NCI-H2029 (cell line): ENCODE measurements at regions not wholly inside any gene's neighbourhood (a gene's known extent, or its start where the extent isn't known, plus 50 kb on each side); places are given as distances from the start of the nearest gene placed in this dataset.
"Not testable (repeated sequence)": the region's sequence is repeated elsewhere in the genome, so short reads cannot be mapped to it uniquely, and the experiment has no call there.

Experiments used
- DNase-seq: peaks from one replicate; lab custom pipeline; 2025; lab: John Stamatoyannopoulos, UW

DNA sequence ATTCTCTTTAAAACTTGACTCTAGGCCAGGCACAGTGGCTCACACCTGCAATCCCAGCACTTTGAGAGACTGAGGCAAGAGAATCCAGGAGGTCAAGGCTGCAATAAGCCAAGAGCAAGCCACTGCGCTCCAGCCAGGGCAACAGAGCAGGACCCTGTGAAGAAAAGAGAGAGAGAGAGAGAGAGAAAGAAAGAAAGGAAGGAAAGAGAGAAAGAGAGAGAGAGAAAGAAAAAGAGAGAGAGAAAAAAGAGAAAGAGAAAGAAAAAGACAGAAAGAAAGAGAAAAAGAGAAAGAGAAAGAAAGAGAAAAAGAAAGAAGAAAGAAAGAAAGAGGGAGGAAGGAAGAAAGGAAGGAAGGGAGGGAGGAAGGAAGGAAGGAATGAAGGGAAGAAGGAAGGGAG is 76.7 kb downstream of the RIN2 start:
- DNase-seq = no peak

DNA sequence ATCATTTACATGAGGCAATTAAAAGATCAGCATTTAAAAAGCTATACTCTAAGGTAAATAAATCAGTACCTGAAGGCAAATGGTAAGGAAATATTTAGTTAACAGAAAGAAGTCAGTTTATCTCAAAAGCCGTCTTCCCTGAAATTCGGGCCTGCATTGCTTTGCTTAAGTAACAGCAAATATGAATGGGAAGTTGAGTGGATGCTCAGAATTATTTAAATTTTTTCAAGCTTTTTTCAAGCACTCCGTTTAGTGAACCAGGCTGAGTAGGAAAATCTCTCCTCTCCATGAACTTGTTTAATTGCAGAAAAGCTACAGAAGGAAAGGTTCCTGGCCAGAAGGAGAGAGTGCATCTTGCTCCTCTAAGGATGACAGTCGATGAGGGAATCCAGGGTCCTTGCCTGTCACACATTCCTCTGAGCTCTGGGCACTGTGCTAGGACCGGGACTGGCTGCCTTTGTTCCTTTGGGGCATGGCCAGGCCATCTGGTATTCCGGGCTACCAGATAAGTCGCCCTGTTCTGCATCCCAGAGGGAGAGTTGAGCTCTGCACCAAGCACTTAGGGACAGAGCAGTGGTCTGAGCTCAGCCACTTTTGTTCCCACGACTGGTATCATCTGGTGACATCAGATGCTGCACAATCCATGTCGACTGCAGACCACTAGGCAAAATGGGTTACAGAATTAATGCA is 77.6 kb downstream of the RIN2 start:
- DNase-seq = no peak

DNA sequence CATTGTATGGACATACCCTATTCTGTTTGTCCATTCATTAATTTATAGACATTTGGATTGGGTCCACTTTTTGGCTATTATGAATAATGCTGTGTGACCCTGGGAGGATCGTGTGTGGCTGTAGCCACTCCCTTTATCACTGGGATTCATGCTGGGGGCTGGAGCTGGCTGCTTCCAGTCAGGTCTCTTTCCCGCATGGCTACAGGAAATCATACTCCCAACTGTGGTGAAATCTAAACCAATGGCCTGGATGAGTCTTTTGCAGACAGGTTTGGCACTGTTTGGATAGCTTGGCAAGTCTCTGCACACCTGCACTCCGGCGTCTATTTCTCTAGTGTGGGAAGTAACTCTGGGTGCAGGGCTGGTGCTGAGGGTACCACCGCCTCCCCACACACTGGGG is 80.4 kb downstream of the RIN2 start:
- DNase-seq = no peak

DNA sequence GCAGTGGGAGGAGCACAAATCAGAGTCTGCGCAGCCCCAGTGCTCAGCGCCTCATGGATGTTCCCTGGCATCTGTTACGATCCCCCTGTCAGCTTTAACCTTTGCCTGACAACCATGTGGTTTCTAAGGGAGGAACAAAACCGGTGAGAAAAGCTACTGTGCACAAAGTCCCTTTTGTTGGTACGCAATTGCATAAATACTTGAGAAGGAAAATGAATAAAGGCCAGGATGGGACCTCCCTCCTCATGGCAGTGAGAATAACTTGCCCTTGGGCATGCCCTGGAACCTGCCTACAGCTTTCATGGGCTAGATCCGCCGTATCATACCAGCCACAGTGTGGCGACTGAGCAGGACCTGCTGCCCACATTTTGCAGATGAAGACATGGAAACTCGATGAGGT is 81.0 kb downstream of the RIN2 start:
- DNase-seq = no peak

DNA sequence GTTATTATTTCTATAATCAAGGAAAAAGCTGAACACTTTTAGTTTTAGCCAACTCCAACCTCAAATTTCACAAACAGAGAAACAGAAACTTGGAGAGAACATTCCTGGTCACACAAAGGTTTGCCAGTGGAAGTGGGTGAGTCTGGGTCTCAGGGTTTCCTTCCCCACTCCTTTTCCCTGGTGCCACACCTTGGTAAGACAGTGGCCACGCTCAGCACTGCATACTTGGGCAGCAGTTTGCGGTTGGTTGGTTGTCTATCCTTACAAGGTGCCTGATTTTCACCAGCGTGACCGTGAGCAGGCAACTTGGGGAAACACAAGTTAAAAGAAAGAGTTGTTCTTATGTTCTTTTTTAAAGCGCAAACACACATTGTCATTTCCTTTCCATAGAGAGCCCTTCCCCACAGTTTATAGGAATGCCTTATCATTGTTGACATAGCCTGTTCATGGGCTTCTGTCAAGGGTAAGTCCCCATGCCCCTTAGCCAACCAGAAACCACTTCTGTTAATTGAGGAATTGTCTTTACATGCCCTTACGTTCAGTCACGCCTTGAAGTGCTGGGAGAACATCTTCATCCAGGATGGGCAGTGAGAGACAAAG is 82.2 kb downstream of the RIN2 start:
- no peak for DNase-seq

- DNase-seq = no peak
Measured at GRCh38 chr20:19841740-19842139, 83.7 kb downstream of the RIN2 start.

DNA sequence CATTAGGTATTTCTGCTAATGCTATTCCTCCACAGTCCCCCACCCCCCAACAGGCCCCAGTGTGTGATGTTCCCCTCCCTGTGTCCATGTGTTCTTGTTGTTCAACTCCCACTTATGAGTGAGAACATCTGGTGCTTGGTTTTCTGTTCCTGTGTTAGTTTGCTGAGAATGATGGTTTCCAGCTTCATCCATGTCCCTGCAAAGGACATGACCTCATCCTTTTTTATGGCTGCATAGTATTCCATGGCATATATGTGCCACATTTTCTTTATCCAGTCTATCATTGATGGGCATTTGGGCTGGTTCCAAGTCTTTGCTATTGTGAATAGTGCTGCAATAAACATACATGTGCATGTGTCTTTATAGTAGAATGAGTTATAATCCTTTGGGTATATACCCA is 86.8 kb downstream of the RIN2 start:
- not testable (repeated sequence) for DNase-seq

DNA sequence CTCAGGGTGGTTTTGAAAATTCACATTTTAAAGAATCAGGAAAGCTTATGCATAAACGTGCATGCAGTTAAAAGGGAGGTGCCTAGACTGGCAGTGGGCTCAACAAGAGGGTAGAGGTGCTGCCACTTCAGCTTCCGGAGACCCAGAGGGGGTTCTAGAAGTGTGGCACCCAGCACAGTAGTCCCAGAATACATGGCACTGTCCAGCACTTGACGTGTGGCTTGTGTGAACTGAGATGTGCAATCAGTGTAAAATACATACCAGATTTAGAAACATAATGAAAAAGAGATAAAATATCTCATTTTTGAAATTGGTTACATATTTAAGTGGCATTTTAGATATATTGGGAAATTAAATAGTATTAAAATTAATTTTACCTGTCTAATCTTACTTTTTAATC is 89.3 kb downstream of the RIN2 start:
- no peak for DNase-seq

- DNase-seq = no peak
Measured at GRCh38 chr20:19849341-19850197, 91.5 kb downstream of the RIN2 start.

DNA sequence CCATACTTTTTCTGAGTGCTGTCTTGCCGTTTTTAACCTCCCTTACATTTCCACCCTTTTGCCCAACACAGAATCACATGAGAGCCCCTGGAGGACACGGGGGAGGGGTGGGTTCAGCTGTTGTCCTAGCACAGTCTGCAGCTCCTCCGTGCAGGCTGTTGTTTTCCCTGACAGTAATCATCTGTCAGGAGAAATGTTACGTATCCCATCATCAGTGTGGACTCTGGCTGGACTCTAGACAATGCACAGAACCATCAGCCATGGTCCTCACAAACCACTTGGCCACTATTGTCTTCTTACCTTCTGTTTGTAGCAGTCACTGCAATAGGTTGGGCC is 92.1 kb downstream of the RIN2 start:
- no peak for DNase-seq

DNA sequence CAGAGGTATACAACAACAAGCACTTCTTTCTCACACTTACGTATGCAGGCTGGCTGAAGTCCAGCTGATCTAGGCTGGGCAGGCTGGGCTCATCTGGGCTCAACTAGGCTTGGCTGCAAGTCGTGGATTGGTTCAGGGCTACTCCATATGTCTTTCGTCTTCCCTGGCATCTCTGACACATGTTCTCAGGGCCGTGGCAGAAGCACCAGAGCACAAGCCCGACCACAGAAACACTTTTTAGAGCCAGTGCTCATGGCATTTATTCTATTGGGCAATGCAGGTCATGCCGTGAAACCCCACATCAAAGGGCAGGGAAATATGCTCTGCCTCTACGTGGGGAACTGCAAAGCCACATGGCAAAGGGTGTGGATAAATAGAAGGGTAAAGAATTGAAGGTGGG is 93.8 kb downstream of the RIN2 start:
- DNase-seq = no peak

DNA sequence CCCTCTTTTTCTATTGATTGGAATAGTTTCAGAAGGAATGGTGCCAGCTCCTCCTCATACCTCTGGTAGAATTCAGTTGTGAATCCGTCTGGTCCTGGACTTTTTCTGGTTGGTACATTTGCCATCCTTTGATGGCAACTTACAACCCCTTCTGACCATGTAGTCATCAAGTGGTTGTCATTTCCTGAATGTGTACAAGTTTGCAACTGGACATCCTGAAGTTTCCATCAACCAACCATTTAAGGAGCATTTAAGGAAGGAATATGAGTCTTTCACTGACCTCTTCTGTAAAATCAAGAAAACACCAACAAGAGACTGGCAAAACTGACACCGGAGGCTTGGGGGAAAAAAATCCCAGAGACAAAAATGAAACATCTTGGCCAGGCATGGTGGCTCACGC is 97.4 kb downstream of the RIN2 start:
- no peak for DNase-seq

DNA sequence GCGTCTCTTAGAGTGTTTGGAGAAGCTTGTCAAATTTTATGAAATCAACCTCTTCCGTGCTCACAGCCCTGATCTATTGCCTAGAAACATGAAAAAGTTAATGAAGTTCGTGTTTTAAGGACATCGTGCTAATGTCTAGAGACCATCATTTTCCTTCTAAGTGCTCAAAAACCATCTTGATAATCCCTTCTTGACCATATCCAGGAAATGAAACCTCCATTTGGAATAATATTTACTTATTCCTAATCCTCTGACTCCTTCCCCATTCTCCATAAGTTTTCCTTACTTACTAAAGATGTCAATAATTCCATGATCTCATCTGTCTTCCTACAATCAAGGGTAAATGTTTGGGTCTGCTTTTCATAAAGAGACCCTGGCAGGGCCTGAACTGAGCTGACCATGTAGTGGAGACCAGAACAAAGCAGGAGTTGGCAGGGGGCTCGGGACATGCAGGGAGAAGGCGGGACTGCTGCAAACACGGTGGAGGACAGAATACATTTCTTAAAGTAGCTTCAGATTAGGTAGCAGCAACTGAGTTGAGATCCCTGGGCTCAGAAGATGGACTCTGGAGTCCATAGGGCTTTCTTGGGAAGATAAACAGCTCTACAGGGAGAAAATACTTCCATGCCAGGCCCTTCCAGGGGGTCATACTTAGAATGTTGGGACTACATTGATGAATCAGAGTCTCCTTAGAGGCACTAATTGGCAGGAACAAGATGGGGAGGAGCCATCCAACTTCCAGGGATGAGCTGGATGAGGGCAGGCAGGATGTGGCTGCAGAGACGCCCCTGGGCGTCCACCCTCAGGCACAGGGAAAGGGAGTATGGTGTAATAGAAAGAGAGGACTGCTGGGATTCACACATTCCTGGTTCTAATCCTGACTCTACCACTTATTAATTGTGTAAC is 100.7 kb downstream of the RIN2 start:
- DNase-seq = no peak

DNA sequence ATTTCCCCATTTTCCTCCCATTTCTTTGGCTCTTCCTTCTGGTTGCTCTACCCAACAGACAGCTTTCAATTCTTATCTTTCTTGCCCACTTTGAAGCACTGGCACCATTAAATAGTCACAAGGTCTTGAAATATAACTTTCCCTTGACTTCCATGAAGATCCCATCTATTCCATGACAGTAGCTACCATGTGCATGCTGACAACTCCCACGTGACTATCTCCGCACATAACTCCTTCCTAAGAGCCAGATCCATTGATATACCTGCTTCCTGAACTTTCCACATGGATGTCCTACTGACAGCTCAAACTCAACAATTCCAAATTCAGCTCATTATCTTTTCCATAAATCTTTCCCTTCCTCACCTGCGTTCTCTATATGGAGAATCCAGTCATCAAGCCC is 101.4 kb downstream of the RIN2 start:
- DNase-seq = no peak

GRCh38 chr20:19860737-19861136 is 102.7 kb downstream of the RIN2 start:
- DNase-seq = no peak

GRCh38 chr20:19861147-19861759 is 103.2 kb downstream of the RIN2 start:
- no peak for DNase-seq

GRCh38 chr20:19864130-19864529 is 106.1 kb downstream of the RIN2 start:
- no peak for DNase-seq

DNA sequence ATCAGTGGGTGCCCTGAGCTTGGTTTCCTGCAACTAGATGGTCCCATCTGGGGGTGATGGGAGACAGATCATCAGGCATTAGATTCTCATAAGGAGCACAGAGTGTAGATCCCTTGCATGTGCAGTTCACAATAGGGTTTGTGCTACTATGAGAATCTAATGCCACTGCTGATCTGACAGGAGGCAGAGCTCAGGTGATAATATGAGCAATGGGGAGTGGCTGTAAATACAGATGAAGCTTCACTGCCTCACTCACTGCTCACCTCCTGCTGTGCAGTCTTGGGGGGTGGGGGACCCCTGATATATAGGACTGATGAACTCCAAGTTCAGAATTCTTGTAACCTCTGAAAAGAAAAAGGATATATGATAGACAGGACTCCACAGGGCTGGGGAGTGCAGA is 108.0 kb downstream of the RIN2 start:
- no peak for DNase-seq

GRCh38 chr20:19867074-19867473 is 109.0 kb downstream of the RIN2 start:
- no peak for DNase-seq

GRCh38 chr20:19867940-19868371 is 109.9 kb downstream of the RIN2 start:
- DNase-seq = no peak

DNA sequence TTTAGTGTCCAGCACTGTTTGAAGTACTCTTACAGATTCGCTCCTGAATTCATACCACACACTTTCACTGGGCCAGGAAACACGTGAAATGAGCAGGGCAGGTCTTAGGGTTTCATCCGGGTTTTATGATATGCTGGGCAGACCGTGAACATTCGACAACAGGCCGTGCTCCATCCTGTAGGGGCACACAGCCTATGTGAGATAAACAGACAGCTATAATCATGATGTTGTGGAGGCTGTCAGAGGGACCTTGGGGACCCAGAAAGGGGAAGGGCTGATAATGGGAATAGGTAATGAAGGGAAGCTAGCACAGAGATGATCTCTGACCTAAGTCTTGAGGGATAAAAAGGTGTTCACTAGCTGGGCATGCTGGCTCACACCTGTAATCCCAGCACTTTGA is 110.4 kb downstream of the RIN2 start:
- DNase-seq = no peak

DNA sequence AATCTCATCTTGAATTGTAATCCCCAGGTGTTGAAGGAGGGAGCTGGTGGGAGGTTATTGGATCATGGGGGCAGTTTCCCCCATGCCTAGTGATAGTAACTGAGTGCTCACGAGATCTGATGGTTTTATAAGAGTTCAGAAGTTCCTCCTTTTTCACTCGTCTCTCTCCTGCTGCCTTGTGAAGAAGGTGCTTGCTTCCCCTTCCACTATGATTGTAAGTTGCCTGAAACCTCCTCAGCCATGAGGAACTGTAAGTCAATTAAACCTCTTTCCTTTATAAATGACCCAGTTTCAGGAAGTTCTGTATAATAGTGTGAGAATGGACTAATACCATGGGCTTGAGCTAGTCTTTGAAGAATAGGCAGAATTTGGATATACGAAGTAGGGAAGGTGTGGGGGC is 113.9 kb downstream of the RIN2 start:
- no peak for DNase-seq
